HEK293T (cell line): ENCODE measurements at regions not wholly inside any gene's neighbourhood (a gene's known extent, or its start where the extent isn't known, plus 50 kb on each side); places are given as distances from the start of the nearest gene placed in this dataset.
"Not testable (repeated sequence)": the region's sequence is repeated elsewhere in the genome, so short reads cannot be mapped to it uniquely, and the experiment has no call there.

Source experiments
- CTCF ChIA-PET: fragments of 350-600 bp; formaldehyde crosslinking; extraction: SDS; loops from one replicate; lab custom pipeline; 2021; ENCODE audit warnings: antibody characterized with exemption, inconsistent platforms; lab: Yijun Ruan, JAX
- POLR2A ChIA-PET: fragments of 350-600 bp; formaldehyde crosslinking; extraction: SDS; loops from one replicate; lab custom pipeline; 2020; ENCODE audit warnings: antibody characterized with exemption, inconsistent platforms; lab: Yijun Ruan, JAX
- DNase-seq: peaks from one replicate; pipeline ENCODE4 v3.0.0; 2012; ENCODE audit warnings: mixed read lengths; ENCODE audit errors: extremely low spot score
- ARNT ChIP-seq: fragments of 450-650 bp; IDR thresholded peaks from 2 replicates; pipeline ENCODE4 v1.6.1; 2017; ENCODE audit warnings: mild to moderate bottlenecking
- BHLHE40 ChIP-seq: fragments of 450-650 bp; IDR thresholded peaks from 2 replicates; pipeline ENCODE4 v1.6.1; 2016; ENCODE audit warnings: mild to moderate bottlenecking, moderate library complexity, borderline replicate concordance
- CTBP1 ChIP-seq: fragments of 450-650 bp; IDR thresholded peaks from 2 replicates; pipeline ENCODE4 v1.6.1; 2016; ENCODE audit warnings: borderline replicate concordance
- ELF4 ChIP-seq: fragments of 450-650 bp; IDR thresholded peaks from 2 replicates; pipeline ENCODE4 v1.6.1; 2017; ENCODE audit warnings: antibody characterized with exemption
- FOXA1 ChIP-seq: fragments of 450-650 bp; IDR thresholded peaks from 2 replicates; pipeline ENCODE4 v1.6.1; 2016; ENCODE audit warnings: mild to moderate bottlenecking
- FOXK2 ChIP-seq: fragments of 450-650 bp; IDR thresholded peaks from 2 replicates; pipeline ENCODE4 v1.6.1; 2016; ENCODE audit warnings: mild to moderate bottlenecking
- FOXM1 ChIP-seq: fragments of 450-650 bp; IDR thresholded peaks from 2 replicates; pipeline ENCODE4 v1.6.1; 2017; ENCODE audit warnings: mild to moderate bottlenecking, borderline replicate concordance
- HDGF ChIP-seq: fragments of 450-650 bp; IDR thresholded peaks from 2 replicates; pipeline ENCODE4 v1.6.1; 2017; ENCODE audit warnings: antibody characterized with exemption, borderline replicate concordance
- L3MBTL2 ChIP-seq: fragments of 450-650 bp; conservative IDR thresholded peaks from 2 replicates; pipeline ENCODE4 v1.6.1; 2016; ENCODE audit warnings: mild to moderate bottlenecking
- LEF1 ChIP-seq: fragments of 450-650 bp; IDR thresholded peaks from 2 replicates; pipeline ENCODE4 v1.6.1; 2017; ENCODE audit warnings: mild to moderate bottlenecking, borderline replicate concordance
- NFRKB ChIP-seq: fragments of 450-650 bp; IDR thresholded peaks from 2 replicates; pipeline ENCODE4 v1.6.1; 2016; ENCODE audit warnings: mild to moderate bottlenecking, moderate library complexity
- SP1 ChIP-seq: fragments of 450-650 bp; IDR thresholded peaks from 2 replicates; pipeline ENCODE4 v1.6.1; 2017
- SUZ12 ChIP-seq: fragments of 450-650 bp; IDR thresholded peaks from 2 replicates; pipeline ENCODE4 v1.6.1; 2016; ENCODE audit warnings: mild to moderate bottlenecking
- TARDBP ChIP-seq: fragments of 450-650 bp; IDR thresholded peaks from 2 replicates; pipeline ENCODE4 v1.6.1; 2016
- ZNF384 ChIP-seq: fragments of 450-650 bp; IDR thresholded peaks from 2 replicates; pipeline ENCODE4 v1.6.1; 2016
- TF ChIP-seq, protein P1 (sequence below): fragments of 450-650 bp; IDR thresholded peaks from 2 replicates; pipeline ENCODE4 v1.6.1; 2016

- ChIA-PET POLR2A (no interaction called here), CTCF (no interaction called here)
- no peak for DNase-seq
- TF ChIP-seq NFRKB (no peak), FOXK2 (no peak), CTBP1 (no peak)
These were observed 1499.4 kb downstream of the SUCLG1 start for GRCh38 chr2:82959727-82960126.

GRCh38 chr2:82954868-82955267 is 1504.2 kb downstream of the SUCLG1 start:
- no peak for DNase-seq
- no peak for TF ChIP-seq SUZ12
- ChIA-PET POLR2A (no interaction called here), CTCF (interaction anchor here (0.6 kb wide), 1 partner anchor 29 kb away, joined by 3 read pairs; no protein-coding TSS in a partner anchor)

GRCh38 chr2:82939211-82939610 is 1519.9 kb downstream of the SUCLG1 start:
- CTCF ChIA-PET: no interaction called here
- no peak for DNase-seq

GRCh38 chr2:82938321-82938845 is 1520.7 kb downstream of the SUCLG1 start:
- CTCF ChIA-PET, POLR2A ChIA-PET, DNase-seq: not testable (repeated sequence)

More at GRCh38 chr2:82939211-82939610, 1519.9 kb downstream of the SUCLG1 start:
- TF ChIP-seq CTBP1 (no peak), HDGF (no peak)
- POLR2A ChIA-PET: no interaction called here

DNA sequence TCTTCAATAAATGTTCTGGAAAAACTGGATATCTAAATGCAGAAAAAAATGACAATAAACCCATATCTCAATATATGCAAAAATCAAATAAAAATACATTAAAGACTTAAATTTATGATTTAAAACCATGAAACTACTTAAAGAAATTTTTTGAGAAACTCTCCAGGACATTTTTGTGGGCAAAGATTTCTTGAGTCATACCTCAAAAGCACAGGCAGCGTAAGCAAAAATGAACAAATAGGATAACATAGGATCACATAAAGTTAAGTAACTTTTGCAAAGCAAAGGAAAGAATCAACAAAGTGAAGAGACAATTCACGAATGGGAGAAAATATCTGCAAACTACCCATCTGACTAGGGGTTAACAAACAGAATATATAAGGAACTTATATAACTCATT is 1545.5 kb downstream of the SUCLG1 start:
- POLR2A ChIA-PET: no interaction called here
- no peak for DNase-seq
- CTCF ChIA-PET: no interaction called here
- no peak for TF ChIP-seq L3MBTL2
- TF ChIP-seq TARDBP: no peak
- no peak for TF ChIP-seq BHLHE40
- TF ChIP-seq SUZ12: no peak
- TF ChIP-seq FOXM1: no peak
- no peak for TF ChIP-seq SP1
- no peak for TF ChIP-seq FOXK2
- no peak for TF ChIP-seq ELF4
- no peak for TF ChIP-seq LEF1
- no peak for TF ChIP-seq FOXA1
- no peak for TF ChIP-seq NFRKB
- TF ChIP-seq ARNT: no peak
- no peak for TF ChIP-seq HDGF
- no peak for TF ChIP-seq ZNF384
- TF ChIP-seq, protein P1, sequence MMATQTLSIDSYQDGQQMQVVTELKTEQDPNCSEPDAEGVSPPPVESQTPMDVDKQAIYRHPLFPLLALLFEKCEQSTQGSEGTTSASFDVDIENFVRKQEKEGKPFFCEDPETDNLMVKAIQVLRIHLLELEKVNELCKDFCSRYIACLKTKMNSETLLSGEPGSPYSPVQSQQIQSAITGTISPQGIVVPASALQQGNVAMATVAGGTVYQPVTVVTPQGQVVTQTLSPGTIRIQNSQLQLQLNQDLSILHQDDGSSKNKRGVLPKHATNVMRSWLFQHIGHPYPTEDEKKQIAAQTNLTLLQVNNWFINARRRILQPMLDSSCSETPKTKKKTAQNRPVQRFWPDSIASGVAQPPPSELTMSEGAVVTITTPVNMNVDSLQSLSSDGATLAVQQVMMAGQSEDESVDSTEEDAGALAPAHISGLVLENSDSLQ: no peak
- no peak for TF ChIP-seq CTBP1

- no peak for DNase-seq
- no peak for TF ChIP-seq CTBP1
- TF ChIP-seq ELF4: no peak
- TF ChIP-seq TARDBP: no peak
- no peak for TF ChIP-seq L3MBTL2
- TF ChIP-seq LEF1: no peak
- TF ChIP-seq FOXM1: no peak
- no peak for TF ChIP-seq HDGF
- TF ChIP-seq FOXK2: no peak
- no peak for TF ChIP-seq NFRKB
- no peak for TF ChIP-seq SUZ12
- POLR2A ChIA-PET: no interaction called here
- CTCF ChIA-PET: no interaction called here
These were observed 1563.0 kb downstream of the SUCLG1 start for GRCh38 chr2:82896117-82896516.

GRCh38 chr2:82893190-82893589 is 1565.9 kb downstream of the SUCLG1 start:
- CTCF ChIA-PET: no interaction called here
- POLR2A ChIA-PET: no interaction called here
- no peak for TF ChIP-seq CTBP1
- no peak for TF ChIP-seq ZNF384
- DNase-seq: no peak

GRCh38 chr2:82879803-82880202 is 1579.3 kb downstream of the SUCLG1 start:
- TF ChIP-seq SP1 (no peak), SUZ12 (no peak), ZNF384 (no peak), HDGF (no peak), L3MBTL2 (no peak), FOXK2 (no peak)
- no peak for DNase-seq
- ChIA-PET CTCF (no interaction called here), POLR2A (no interaction called here)

DNA sequence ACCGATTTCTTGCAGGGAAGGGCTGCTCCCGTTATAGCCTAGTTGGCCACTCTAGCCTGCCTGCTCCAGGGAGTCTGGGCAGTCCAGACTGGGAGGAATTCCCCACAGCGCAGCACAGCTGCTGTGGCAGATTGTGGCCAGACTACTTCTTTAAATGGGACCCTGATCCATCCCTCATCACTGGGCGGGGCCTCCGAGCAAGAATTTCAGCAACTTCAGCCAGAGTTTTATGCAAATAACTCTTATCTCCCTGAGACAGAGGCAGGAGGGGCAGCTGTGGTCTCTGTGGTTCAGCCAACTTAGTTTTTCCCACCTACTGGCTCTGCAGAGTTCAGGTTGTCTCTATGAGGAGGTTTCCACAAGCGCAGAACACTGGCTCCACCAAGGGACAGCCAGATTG is 1583.2 kb downstream of the SUCLG1 start:
- POLR2A ChIA-PET: no interaction called here
- TF ChIP-seq ZNF384: no peak
- no peak for TF ChIP-seq CTBP1
- TF ChIP-seq LEF1: no peak
- no peak for TF ChIP-seq FOXM1
- TF ChIP-seq ELF4: no peak
- TF ChIP-seq BHLHE40: no peak
- TF ChIP-seq SP1: no peak
- TF ChIP-seq NFRKB: no peak

More for the DNA sequence above, 1583.2 kb downstream of the SUCLG1 start:
- CTCF ChIA-PET: no interaction called here
- no peak for DNase-seq
